Limb (tissue), 2 donors: ENCODE measurements at regions not wholly inside any gene's neighbourhood (a gene's known extent, or its start where the extent isn't known, plus 50 kb on each side); places are given as distances from the start of the nearest gene placed in this dataset.

ENCODE experiments used
- DNase-seq, 2 donors: peaks; one replicate each; pipeline ENCODE4 v3.0.0-alpha.2; 2016; ENCODE audit errors: extremely low spot score in 2 of 2

- no peak for DNase-seq
Measured at GRCh38 chr12:82174383-82174782, 183.8 kb downstream of the CCDC59 start.

GRCh38 chr12:82149045-82149444 lies 209.1 kb downstream of the CCDC59 start:
- DNase-seq: no peak

GRCh38 chr12:82146740-82147139 lies 211.4 kb downstream of the CCDC59 start:
- DNase-seq: no peak

GRCh38 chr12:82144505-82144904 lies 213.7 kb downstream of the CCDC59 start:
- DNase-seq: no peak

- no peak for DNase-seq
Measured at GRCh38 chr12:82132390-82132789, 225.8 kb downstream of the CCDC59 start.

- no peak for DNase-seq
Measured at GRCh38 chr12:82130762-82131161, 227.4 kb downstream of the CCDC59 start.

GRCh38 chr12:82124711-82125380 lies 233.3 kb downstream of the CCDC59 start:
- DNase-seq: no peak

GRCh38 chr12:82121545-82121944 lies 236.6 kb downstream of the CCDC59 start:
- DNase-seq: no peak

- DNase-seq: no peak
Measured at GRCh38 chr12:82120901-82121300, 237.3 kb downstream of the CCDC59 start.

GRCh38 chr12:82109243-82109642 lies 248.9 kb downstream of the CCDC59 start:
- DNase-seq: no peak

- DNase-seq: no peak
Measured at GRCh38 chr12:82108615-82109014, 249.6 kb downstream of the CCDC59 start.

GRCh38 chr12:82099216-82099615 lies 259.0 kb downstream of the CCDC59 start:
- DNase-seq: no peak

- DNase-seq: no peak
Measured at GRCh38 chr12:82097877-82098276, 260.3 kb downstream of the CCDC59 start.

GRCh38 chr12:82097438-82097837 lies 260.7 kb downstream of the CCDC59 start:
- DNase-seq: no peak

GRCh38 chr12:82090165-82090564 lies 268.0 kb downstream of the CCDC59 start:
- no peak for DNase-seq

GRCh38 chr12:82089369-82090121 lies 268.6 kb downstream of the CCDC59 start:
- no peak for DNase-seq

- no peak for DNase-seq
Measured at GRCh38 chr12:82082501-82082900, 275.7 kb downstream of the CCDC59 start.

GRCh38 chr12:82069931-82070514 lies 288.2 kb downstream of the CCDC59 start:
- no peak for DNase-seq

GRCh38 chr12:82058197-82058596 lies 299.0 kb upstream of the PPFIA2 start:
- no peak for DNase-seq

- no peak for DNase-seq
Measured at GRCh38 chr12:82057770-82058169, 298.6 kb upstream of the PPFIA2 start.

- no peak for DNase-seq
Measured at GRCh38 chr12:82055391-82055790, 296.2 kb upstream of the PPFIA2 start.

- DNase-seq: no peak
Measured at GRCh38 chr12:82054566-82054965, 295.4 kb upstream of the PPFIA2 start.

GRCh38 chr12:82047446-82047845 lies 288.3 kb upstream of the PPFIA2 start:
- no peak for DNase-seq
